Endometrium (tissue), 2 donors: ENCODE measurements at regions not wholly inside any gene's neighbourhood (a gene's known extent, or its start where the extent isn't known, plus 50 kb on each side); places are given as distances from the start of the nearest gene placed in this dataset.

ENCODE experiments used
- FAIRE-seq: peaks from 2 replicates; lab custom pipeline; 2012; peaks lifted over from hg19 to GRCh38; lab: Jason Lieb, UNC
- donor health status: control.
- donor health status: control.

- no peak for FAIRE-seq
Measured at GRCh38 chr3:117844676-117845075, 1135.1 kb downstream of the TUSC7 start.

- no peak for FAIRE-seq
Measured at GRCh38 chr3:117846238-117846637, 1136.7 kb downstream of the TUSC7 start.

GRCh38 chr3:117848606-117849005 is 1139.0 kb downstream of the TUSC7 start:
- FAIRE-seq = no peak

- FAIRE-seq = no peak
Measured at GRCh38 chr3:117853923-117854668, 1144.5 kb downstream of the TUSC7 start.

- no peak for FAIRE-seq
Measured at GRCh38 chr3:117856354-117856753, 1146.8 kb downstream of the TUSC7 start.

GRCh38 chr3:117863146-117863545 is 1153.6 kb downstream of the TUSC7 start:
- FAIRE-seq = no peak

- no peak for FAIRE-seq
Measured at GRCh38 chr3:117865338-117865737, 1155.8 kb downstream of the TUSC7 start.

GRCh38 chr3:117868766-117869165 is 1159.2 kb downstream of the TUSC7 start:
- FAIRE-seq = peak; percentile 69

GRCh38 chr3:117871934-117872333 is 1162.4 kb downstream of the TUSC7 start:
- no peak for FAIRE-seq

- peak; percentile 97 for FAIRE-seq
Measured at GRCh38 chr3:117872594-117873248, 1161.9 kb downstream of the IGSF11 start.

GRCh38 chr3:117873249-117873600 is 1161.4 kb downstream of the IGSF11 start:
- FAIRE-seq = no peak

- FAIRE-seq = no peak
Measured at GRCh38 chr3:117874028-117874690, 1160.5 kb downstream of the IGSF11 start.

GRCh38 chr3:117874904-117875874 is 1159.5 kb downstream of the IGSF11 start:
- FAIRE-seq = no peak

GRCh38 chr3:117875887-117876286 is 1158.8 kb downstream of the IGSF11 start:
- FAIRE-seq = no peak

GRCh38 chr3:117880638-117881037 is 1154.0 kb downstream of the IGSF11 start:
- FAIRE-seq = no peak

GRCh38 chr3:117881210-117881609 is 1153.4 kb downstream of the IGSF11 start:
- FAIRE-seq = no peak

GRCh38 chr3:117885011-117885441 is 1149.6 kb downstream of the IGSF11 start:
- FAIRE-seq = no peak

- FAIRE-seq = no peak
Measured at GRCh38 chr3:117886147-117886546, 1148.5 kb downstream of the IGSF11 start.

GRCh38 chr3:117887031-117887430 is 1147.6 kb downstream of the IGSF11 start:
- no peak for FAIRE-seq

GRCh38 chr3:117887901-117888300 is 1146.7 kb downstream of the IGSF11 start:
- FAIRE-seq = no peak

GRCh38 chr3:117892431-117892841 is 1142.2 kb downstream of the IGSF11 start:
- FAIRE-seq = no peak

GRCh38 chr3:117893001-117893400 is 1141.6 kb downstream of the IGSF11 start:
- peak; percentile 23 for FAIRE-seq
